ENCODE measurements at regions not wholly inside any gene's neighbourhood (a gene's known extent, or its start where the extent isn't known, plus 50 kb on each side); places are given as distances from the start of the nearest gene placed in this dataset.

GRCh38 chr1:218772575-218772974 lies 401.1 kb upstream of the LYPLAL1 start:
- no peak for DNase-seq (ENCODE audit: low read depth)

- DNase-seq (ENCODE audit: low read depth): no peak
Observed at GRCh38 chr1:218775501-218776021, 398.1 kb upstream of the LYPLAL1 start.

DNA sequence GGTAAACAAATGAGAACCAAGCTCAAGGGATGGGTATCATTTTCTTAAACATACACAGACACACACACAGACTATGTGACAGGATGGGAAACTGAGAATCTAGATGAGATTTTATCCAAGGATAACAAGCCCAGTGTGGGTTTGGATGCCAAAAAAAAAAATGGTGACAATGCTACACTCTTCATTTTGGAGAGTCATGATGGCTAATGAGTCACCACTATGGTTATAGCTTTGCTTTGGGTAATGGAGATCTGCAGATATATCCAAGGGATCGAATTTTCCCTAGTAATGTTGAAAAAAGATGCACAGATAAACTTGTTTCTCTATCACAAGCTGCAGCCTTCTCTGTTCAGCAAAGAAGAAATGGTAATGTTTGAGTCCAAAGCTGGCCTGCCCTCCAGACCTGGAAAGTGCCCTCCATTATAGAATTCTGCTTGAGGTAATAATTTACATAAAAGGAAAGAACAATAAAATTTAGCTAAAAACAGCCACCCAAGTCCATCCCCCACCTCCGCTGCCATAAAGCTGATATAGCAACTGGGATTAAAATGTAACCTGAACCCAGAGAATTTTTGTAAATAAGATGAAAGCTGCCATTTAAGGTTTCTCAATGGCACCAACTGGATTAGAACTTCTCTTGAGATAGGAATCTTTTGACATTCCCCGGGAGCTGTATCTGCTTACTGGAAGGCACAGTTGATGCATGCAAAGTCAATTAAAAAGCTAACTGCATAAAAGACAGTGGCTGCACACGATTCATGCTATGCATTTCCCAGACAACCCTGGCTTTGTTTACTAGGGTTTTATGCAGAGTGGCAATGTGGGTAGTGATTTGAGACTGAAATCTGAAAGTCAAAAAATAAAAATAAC lies 395.2 kb upstream of the LYPLAL1 start:
- DNase-seq (ENCODE audit: low read depth): no peak

DNA sequence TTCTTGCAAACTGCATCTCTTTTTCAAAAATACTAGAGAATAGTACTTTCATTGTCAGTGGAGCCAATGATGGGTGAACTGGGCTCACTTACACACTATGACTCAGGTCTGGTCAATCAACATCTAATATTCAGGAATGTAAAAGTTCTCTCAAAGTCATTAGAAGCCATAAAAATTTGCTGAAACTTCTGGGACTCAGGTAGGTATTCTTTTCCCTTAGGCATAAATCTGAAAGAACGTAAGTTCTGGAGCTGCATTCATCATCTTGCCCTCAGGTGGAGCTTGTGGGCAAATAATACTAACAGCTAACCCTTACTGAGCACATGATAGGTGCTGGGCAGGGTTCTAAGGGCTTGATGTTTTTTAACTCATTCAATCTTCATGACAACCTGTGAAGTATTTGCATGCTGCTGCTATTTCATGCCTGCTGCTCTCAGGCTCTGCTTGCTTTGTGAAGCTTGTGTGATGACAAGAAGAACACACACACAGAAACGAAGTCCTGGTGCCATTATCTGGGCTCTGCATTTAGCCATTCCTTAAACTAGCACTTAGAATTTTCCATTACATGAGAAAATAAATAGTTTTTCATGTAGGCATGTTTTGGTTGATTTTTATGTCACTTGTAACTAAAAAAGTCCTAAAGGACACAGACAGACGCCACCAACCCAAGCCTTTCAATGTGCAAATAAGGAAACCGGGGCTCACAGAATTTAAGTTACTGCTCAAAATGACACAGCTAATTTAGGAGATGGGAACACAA lies 394.2 kb upstream of the LYPLAL1 start:
- no peak for DNase-seq (ENCODE audit: low read depth)

- no peak for DNase-seq (ENCODE audit: low read depth)
Observed at GRCh38 chr1:218783131-218783530, 390.5 kb upstream of the LYPLAL1 start.

- DNase-seq (ENCODE audit: low read depth): no peak
Observed at GRCh38 chr1:218783916-218784315, 389.8 kb upstream of the LYPLAL1 start.

GRCh38 chr1:218785928-218786327 lies 387.8 kb upstream of the LYPLAL1 start:
- DNase-seq (ENCODE audit: low read depth): no peak

GRCh38 chr1:218787826-218788225 lies 385.9 kb upstream of the LYPLAL1 start:
- DNase-seq (ENCODE audit: low read depth): no peak

DNA sequence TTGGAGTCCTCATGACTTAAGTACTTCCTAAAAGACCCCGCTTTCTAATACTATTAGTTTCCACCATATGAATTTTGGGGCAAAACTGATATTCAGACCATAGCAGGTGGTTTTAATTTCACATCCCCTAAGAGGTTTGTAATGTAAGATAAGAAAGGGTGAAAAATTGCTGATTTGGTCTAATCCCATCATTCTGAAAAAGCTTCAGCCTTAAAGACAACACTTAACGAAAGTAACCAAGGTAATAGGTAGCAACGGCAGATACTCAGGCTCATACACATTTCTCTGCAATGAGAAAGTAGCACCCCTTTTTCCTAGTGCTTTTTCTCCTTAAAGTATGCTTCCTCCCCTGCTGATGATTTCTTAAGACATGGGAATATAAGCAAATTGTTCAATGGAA lies 376.9 kb upstream of the LYPLAL1 start:
- DNase-seq (ENCODE audit: low read depth): no peak

- DNase-seq (ENCODE audit: low read depth): no peak
Observed at GRCh38 chr1:218802799-218803198, 370.9 kb upstream of the LYPLAL1 start.

DNA sequence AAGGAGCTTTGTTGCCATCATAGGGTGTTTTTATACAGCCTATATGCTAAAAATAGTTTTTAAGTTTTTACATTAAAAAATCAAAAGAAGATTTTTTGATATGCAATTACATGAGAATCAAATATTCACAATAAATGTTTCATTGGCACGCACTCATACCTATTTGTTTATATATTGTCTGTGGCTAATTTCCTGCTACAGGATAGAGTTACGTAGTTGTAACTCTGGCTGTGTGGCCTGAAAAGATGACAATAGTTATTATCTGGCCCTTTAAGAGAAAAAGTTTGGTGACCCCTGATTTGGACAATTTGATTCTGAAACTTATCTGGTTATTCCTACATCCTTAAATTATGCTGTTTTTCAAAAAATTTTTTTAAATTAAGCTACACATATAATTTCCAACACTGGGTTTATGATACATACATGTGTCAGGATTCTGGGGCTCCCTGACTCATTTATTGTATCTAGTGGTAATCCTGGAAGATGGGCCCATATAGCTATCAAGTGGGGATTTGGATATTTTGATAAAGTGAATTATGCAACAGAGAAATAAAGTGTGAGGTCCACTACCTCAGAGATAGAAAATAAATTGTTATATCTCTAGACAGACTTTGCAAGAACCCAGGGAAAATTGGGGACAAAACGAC lies 370.2 kb upstream of the LYPLAL1 start:
- no peak for DNase-seq (ENCODE audit: low read depth)

DNA sequence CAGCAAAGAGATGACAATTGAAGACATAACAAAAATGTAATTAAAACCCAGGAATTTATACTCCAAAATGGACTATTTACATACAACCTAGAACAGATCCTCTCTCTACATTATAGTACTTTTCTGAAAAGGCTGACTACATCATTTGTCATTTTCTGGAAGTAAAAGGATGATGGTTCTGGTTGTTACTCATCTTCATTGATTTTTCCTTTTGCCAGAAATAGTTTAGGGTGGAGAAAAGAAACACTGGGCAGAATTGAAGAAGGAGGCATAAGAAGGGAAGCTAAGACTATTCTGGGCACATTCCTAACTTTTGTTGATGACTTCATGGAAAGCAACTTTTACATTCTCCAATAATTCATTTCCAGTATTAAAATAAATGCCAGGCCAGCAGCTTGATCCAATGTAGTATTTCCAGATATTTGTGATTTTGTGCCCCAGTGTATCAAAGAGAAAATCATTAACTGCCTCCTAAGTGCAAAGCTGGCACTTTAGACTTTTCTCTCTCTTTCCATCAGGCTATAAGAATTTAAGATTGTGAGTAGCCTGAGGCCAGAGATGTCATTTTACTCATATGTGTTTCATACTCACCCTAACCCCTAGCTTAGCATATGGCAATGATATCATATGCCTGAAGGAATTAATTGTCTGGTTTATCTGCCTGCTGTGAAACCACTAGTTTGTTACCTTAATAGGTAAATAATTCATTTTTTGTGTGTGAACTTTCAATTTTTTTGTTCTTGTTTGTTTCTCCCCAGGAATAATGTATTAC lies 369.5 kb upstream of the LYPLAL1 start:
- no peak for DNase-seq (ENCODE audit: low read depth)

- no peak for DNase-seq (ENCODE audit: low read depth)
Observed at GRCh38 chr1:218809061-218809460, 364.6 kb upstream of the LYPLAL1 start.

DNA sequence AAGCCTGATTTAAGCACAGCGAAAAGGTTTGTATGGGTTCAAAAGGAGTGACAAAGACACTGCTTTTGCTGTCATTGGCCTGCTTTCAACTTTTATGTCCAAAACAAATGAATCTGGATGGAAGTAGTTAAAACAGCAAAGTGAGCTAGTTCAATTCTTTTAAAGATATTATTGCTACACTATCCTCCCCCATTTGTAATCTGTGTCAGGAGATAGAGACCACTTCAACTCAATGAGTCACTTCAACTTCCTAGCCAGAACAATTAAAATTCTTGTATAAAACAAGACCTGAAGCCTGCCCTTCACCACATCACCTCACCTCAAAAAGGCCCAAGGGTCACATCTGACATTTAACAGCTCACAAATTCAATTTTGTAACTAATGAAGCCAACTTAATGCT lies 364.1 kb upstream of the LYPLAL1 start:
- no peak for DNase-seq (ENCODE audit: low read depth)

DNA sequence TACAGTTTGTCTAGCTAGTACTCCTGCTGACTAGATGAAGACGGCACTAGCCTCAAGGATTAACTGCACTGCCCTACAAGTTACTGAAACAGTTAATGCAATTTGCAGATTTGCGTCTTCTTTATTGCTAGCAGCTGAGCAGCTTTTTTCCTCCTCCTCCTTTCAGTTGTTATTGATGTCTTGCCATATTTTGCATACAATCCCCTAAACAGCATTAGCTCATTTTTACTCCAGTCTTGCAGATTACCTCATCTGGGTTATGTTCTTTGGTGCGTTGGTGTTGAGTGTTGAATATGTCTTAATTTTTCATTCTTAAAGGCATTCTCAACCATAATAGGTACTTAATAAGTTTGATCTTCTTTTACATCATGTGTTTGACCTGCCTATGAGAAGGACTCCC lies 363.4 kb upstream of the LYPLAL1 start:
- no peak for DNase-seq (ENCODE audit: low read depth)

- no peak for DNase-seq (ENCODE audit: low read depth)
Observed at GRCh38 chr1:218811497-218811896, 362.2 kb upstream of the LYPLAL1 start.

GRCh38 chr1:218812360-218812759 lies 361.3 kb upstream of the LYPLAL1 start:
- no peak for DNase-seq (ENCODE audit: low read depth)

GRCh38 chr1:218813237-218813636 lies 360.4 kb upstream of the LYPLAL1 start:
- DNase-seq (ENCODE audit: low read depth): no peak

DNA sequence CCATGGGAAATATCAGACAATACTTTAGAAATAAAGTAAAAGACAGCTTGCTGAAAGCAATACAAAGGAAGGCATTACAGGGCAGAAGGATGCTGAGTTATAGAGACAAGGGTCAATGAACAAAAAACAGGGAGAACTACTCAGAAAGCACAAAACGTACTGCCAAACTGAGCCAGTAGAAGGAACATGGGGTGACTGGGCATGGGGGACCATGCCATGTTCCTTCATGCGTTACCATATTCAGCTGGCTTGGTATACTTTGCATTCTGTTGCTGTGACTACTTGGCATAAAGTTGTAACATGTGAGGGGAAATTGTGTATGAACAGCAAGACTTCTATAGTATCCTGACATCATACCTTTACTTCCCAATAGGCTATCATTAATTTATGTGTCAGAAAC lies 358.6 kb upstream of the LYPLAL1 start:
- DNase-seq (ENCODE audit: low read depth): no peak

- no peak for DNase-seq (ENCODE audit: low read depth)
Observed at GRCh38 chr1:218817071-218817470, 356.6 kb upstream of the LYPLAL1 start.

DNA sequence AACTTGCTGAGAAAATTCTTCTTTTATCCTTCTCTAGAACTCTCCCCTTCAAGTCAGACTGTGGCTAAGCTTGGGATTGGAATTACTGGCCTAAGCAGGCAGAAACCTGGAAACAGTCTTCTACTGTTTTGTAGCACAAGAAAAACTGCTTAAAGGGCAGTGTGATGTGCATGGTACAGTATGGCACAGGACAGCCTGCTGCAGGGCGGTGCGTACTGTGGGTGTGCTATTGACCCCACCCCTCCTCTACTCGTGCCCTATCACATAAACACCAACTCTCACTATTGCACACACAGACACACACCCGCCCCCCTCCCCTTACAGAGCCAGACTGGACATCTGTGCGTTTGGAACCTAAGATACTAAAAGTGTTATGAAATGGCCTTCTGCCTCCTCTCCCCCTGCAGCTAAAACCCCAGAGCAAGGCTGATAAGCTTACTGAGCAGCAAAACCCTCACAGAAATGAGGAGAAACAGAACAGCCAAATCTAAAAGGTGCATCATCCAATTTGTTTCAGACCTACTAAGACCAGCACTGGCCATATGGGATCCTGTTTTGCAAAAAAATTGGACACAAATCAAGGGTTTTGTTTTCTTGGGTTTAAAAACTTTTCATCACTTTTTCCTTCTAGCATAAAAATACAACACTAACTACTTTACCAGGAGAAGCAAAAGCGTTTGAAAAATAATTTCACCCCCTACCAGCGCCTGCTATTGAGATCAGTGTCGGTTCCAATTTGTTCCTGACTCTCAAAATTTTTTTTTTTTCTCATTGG lies 355.8 kb upstream of the LYPLAL1 start:
- DNase-seq (ENCODE audit: low read depth): no peak
